Mucosa of descending colon (tissue), 3 donors: ENCODE measurements at regions not wholly inside any gene's neighbourhood (a gene's known extent, or its start where the extent isn't known, plus 50 kb on each side); places are given as distances from the start of the nearest gene placed in this dataset.

Experiments used
- ATAC-seq: fragments of 200-7000 bp; cut with Tn5 transposase; one replicate; pipeline ENCODE4 v1.9.1; 2020; ENCODE audit warnings: mild to moderate bottlenecking, moderate library complexity
- DNase-seq, 3 donors: peaks; one replicate each; pipeline ENCODE4 v3.0.0-alpha.2; 2020
- H3K36me3 ChIP-seq: fragments of 200-600 bp; one replicate; pipeline ENCODE4 v1.8.0; 2021; ENCODE audit warnings: low read depth, mild to moderate bottlenecking
- H3K4me1 ChIP-seq: fragments of 200-600 bp; one replicate; pipeline ENCODE4 v1.8.0; 2021; ENCODE audit warnings: low read depth, mild to moderate bottlenecking
- H3K4me3 ChIP-seq: fragments of 200-600 bp; one replicate; pipeline ENCODE4 v1.8.0; 2021; ENCODE audit warnings: mild to moderate bottlenecking
- H3K9me3 ChIP-seq: fragments of 200-600 bp; one replicate; pipeline ENCODE4 v1.8.0; 2021; ENCODE audit warnings: mild to moderate bottlenecking
- CTCF ChIP-seq: fragments of 200-600 bp; IDR thresholded peaks from one replicate; pipeline ENCODE4 v1.8.0; 2022; ENCODE audit warnings: antibody characterized with exemption, mild to moderate bottlenecking
- intact Hi-C, 2 donors: fragments of 100-400 bp; cut with DNase I in 1 of 2; cut with micrococcal nuclease in 1 of 2; formaldehyde crosslinking; loops; one replicate each; pipeline versions ENCODE4 v1.11.0 to v1.11.1; 2022; cut with DNase I, micrococcal nuclease
- donor health status: DM: no; HTN: no; CAD: no; lungs with moderate emphysema.
- donor health status: DM: no; HTN: no; CAD: no.
- donor health status: DM: no; HTN: yes; CAD: no.

DNA sequence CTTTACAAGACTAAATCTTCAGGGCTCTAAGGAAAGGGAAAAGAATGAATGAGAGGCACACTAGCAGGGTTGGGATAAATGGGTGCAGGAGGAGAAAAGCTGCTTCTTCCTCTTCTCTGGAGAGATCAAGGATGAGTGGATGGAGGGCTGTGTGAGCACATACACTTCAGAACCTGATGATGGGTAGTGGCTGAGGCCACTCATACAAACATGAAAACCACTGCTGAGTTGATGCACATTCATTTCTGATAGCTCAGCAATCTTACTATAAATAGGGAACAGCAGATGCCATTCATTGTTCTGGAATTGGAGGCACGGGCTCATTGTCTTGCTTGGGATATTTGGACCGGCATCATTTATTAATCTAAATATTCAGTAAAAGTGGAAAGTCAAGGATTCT lies 152.4 kb upstream of the KCTD1 start:
- Histone ChIP-seq H3K4me1 (no peaks in the 10 kb centered on the region), H3K36me3 (no peaks in the 10 kb centered on the region), H3K4me3 (no peak overlapping the region), H3K9me3 (no peaks in the 10 kb centered on the region)
- DNase-seq: no peak
- intact Hi-C loops: no loop called here
- no peak for ATAC-seq
- TF ChIP-seq CTCF: no peak

- H3K36me3 ChIP-seq: no peaks in the 10 kb centered on the region
- H3K4me3 ChIP-seq: no peak overlapping the region
- no peaks in the 10 kb centered on the region for H3K9me3 ChIP-seq
- ATAC-seq: no peak
- H3K4me1 ChIP-seq: no peaks in the 10 kb centered on the region
- TF ChIP-seq CTCF: no peak
- no peak for DNase-seq
- intact Hi-C loops: no loop called here
Measured at GRCh38 chr18:26700201-26700600, 151.8 kb upstream of the KCTD1 start.

DNA sequence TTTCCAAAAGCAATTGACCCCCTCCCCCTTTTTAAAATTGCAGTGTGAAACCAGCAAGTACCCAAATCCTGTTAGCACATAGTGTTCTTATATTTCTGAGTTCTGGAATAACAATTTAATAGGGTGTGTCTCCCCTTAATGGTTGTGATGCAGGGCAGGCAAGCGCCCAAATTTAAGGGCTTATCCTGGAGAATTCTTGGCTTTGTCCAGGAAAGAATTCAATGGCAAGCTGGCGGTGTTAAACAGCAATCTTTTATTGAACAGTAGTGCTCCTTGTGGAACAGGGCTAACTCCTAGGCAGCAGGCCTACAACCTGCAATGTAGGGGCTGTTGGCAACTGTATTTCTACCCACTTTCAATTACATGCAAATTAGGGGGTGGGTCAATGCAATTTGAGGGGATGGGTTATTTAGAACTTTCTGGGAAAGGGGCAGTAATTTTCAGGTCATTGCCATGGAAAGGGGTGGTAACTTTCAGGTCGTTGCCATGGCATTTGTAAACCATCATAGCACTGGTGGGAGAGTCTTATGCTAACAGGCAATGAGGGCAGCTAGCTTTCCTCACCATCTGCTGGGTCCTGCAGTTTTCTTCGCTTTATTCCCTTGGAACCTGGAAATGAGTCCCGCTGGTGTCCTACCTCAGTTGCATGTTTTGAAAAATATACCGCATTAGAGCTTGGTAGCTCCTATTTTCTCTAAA lies 149.0 kb upstream of the KCTD1 start:
- Histone ChIP-seq H3K9me3 (no peaks in the 10 kb centered on the region), H3K4me3 (no peak overlapping the region), H3K4me1 (no peaks in the 10 kb centered on the region), H3K36me3 (no peaks in the 10 kb centered on the region)
- TF ChIP-seq CTCF: no peak
- no peak for DNase-seq
- ATAC-seq: no peak
- intact Hi-C loops: no loop called here

GRCh38 chr18:26696786-26697185 lies 148.4 kb upstream of the KCTD1 start:
- no peak for DNase-seq
- intact Hi-C loops: no loop called here
- Histone ChIP-seq H3K4me1 (no peaks in the 10 kb centered on the region), H3K36me3 (no peaks in the 10 kb centered on the region), H3K4me3 (no peak overlapping the region), H3K9me3 (no peaks in the 10 kb centered on the region)
- no peak for TF ChIP-seq CTCF
- no peak for ATAC-seq

DNA sequence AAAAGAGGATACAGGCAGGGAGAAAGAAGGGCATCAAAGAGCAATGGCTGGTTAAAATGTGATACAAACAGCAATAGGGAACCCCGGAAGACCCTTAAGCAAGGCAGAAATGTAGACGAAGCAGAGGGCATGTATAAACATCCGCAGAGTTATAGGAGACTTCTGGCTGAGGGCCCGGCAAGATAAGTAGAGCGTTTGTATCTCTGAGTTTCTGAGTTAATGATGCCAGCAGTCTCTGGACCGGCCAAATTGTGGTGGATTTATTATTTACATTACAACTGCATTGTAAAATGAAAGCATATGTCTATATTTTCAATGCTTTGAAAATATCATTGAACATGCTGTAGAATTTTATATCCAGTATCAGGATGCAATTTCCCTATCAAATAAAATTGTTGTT lies 148.0 kb upstream of the KCTD1 start:
- H3K36me3 ChIP-seq: no peaks in the 10 kb centered on the region
- no peak for TF ChIP-seq CTCF
- no peaks in the 10 kb centered on the region for H3K9me3 ChIP-seq
- intact Hi-C loops: no loop called here
- no peaks in the 10 kb centered on the region for H3K4me1 ChIP-seq
- no peak overlapping the region for H3K4me3 ChIP-seq
- DNase-seq: no peak
- ATAC-seq: no peak
